Uterus (tissue), 3 donors: ENCODE measurements at regions not wholly inside any gene's neighbourhood (a gene's known extent, or its start where the extent isn't known, plus 50 kb on each side); places are given as distances from the start of the nearest gene placed in this dataset.

Experiments used
- DNase-seq, 2 donors: peaks; one replicate each; pipeline ENCODE4 v3.0.0-alpha.2; 2019 to 2020
- H3K27ac ChIP-seq, 2 donors: fragments of 200-600 bp; sonication (generic); 1 replicate in 1 of 2; 2 replicates in 1 of 2; pipeline ENCODE4 v1.5.1; 2016 to 2018
- H3K27me3 ChIP-seq, 2 donors: fragments of 200-600 bp; sonication (generic); one replicate each; pipeline ENCODE4 v1.5.1; 2018 to 2019; ENCODE audit warnings: control low read depth in 1 of 2
- H3K36me3 ChIP-seq, 2 donors: fragments of 200-600 bp; sonication (generic); one replicate each; pipeline ENCODE4 v1.5.1; 2019; ENCODE audit warnings: control low read depth in 1 of 2
- H3K4me1 ChIP-seq, 2 donors: fragments of 200-600 bp; sonication (generic); one replicate each; pipeline ENCODE4 v1.5.1; 2018 to 2019; ENCODE audit warnings: control low read depth in 1 of 2
- H3K4me3 ChIP-seq, 2 donors: fragments of 200-600 bp; sonication (generic); 1 replicate in 1 of 2; 2 replicates in 1 of 2; pipeline ENCODE4 v1.5.1; 2018 to 2019; ENCODE audit warnings: mild to moderate bottlenecking in 1 of 2
- H3K9me3 ChIP-seq, 2 donors: fragments of 200-600 bp; sonication (generic); one replicate each; pipeline ENCODE4 v1.5.1; 2019; ENCODE audit warnings: control low read depth in 1 of 2
- CTCF ChIP-seq, 4 experiments: fragments of 200-600 bp in 2 of 4; fragments of 450-650 bp in 2 of 4; sonication (generic) in 2 of 4; IDR thresholded peaks; one replicate each; pipeline ENCODE4 v1.5.1; 2016 to 2019; ENCODE audit warnings: antibody characterized with exemption in 4 of 4, mild to moderate bottlenecking in 2 of 4, moderate library complexity in 1 of 4
- POLR2A ChIP-seq, 2 donors: fragments of 450-650 bp; IDR thresholded peaks; one replicate each; pipeline ENCODE4 v1.6.1; 2016; ENCODE audit warnings: antibody characterized with exemption in 2 of 2, mild to moderate bottlenecking in 1 of 2, moderate library complexity in 1 of 2
- intact Hi-C: fragments of 100-400 bp; cut with DNase I; formaldehyde crosslinking; loops from one replicate; pipeline ENCODE4 v1.15.1; 2023; ENCODE audit warnings: low total_unique reads
- donor health status: DM: yes; HTN: yes; CAD: no.

- no peak for DNase-seq
- Histone ChIP-seq H3K9me3 (no peaks in the 10 kb centered on the region), H3K27ac (no peak overlapping the region), H3K36me3 (no peaks in the 10 kb centered on the region), H3K4me3 (no peak overlapping the region), H3K4me1 (no peaks in the 10 kb centered on the region), H3K27me3 (no peaks in the 10 kb centered on the region)
- TF ChIP-seq POLR2A (IDR thresholded peaks at IDR 0.05) (no peak), CTCF (IDR thresholded peaks at IDR 0.05) (no peak)
- intact Hi-C loops = loop anchor here (10.0 kb wide), 1 partner anchor 228 kb away; no protein-coding TSS in a partner anchor
Observed at GRCh38 chr22:23392420-23393121, 187.5 kb downstream of the IGLL1 start.

- no peaks in the 10 kb centered on the region for H3K36me3 ChIP-seq
- H3K4me3 ChIP-seq = no peak overlapping the region
- intact Hi-C loops = loop anchor here (10.0 kb wide), 1 partner anchor 226 kb away; no protein-coding TSS in a partner anchor
- H3K27me3 ChIP-seq = no peaks in the 10 kb centered on the region
- no peak overlapping the region for H3K27ac ChIP-seq
- H3K4me1 ChIP-seq = no peaks in the 10 kb centered on the region
- H3K9me3 ChIP-seq = no peaks in the 10 kb centered on the region
- TF ChIP-seq POLR2A (IDR thresholded peaks at IDR 0.05) (no peak), CTCF (IDR thresholded peaks at IDR 0.05) (no peak)
- DNase-seq = no peak
Observed at GRCh38 chr22:23391022-23391421, 189.1 kb downstream of the IGLL1 start.

- Histone ChIP-seq H3K4me1 (no peaks in the 10 kb centered on the region), H3K36me3 (no peaks in the 10 kb centered on the region), H3K4me3 (no peak overlapping the region), H3K27me3 (no peaks in the 10 kb centered on the region), H3K27ac (no peak overlapping the region), H3K9me3 (no peaks in the 10 kb centered on the region)
- no peak for TF ChIP-seq POLR2A (IDR thresholded peaks at IDR 0.05)
- TF ChIP-seq CTCF (IDR thresholded peaks at IDR 0.05) = no peak
- no peak for DNase-seq
- intact Hi-C loops = loop anchor here (5.0 to 10.0 kb wide), 2 partner anchors 77 to 225 kb away; no protein-coding TSS in a partner anchor
Observed at GRCh38 chr22:23389271-23390071, 190.6 kb downstream of the IGLL1 start.

GRCh38 chr22:23388517-23388890, 191.6 kb downstream of the IGLL1 start:
- H3K27me3 ChIP-seq = no peaks in the 10 kb centered on the region
- intact Hi-C loops = loop anchor here (5.0 kb wide), 1 partner anchor 76 kb away; no protein-coding TSS in a partner anchor
- no peak for TF ChIP-seq CTCF (IDR thresholded peaks at IDR 0.05)
- TF ChIP-seq POLR2A (IDR thresholded peaks at IDR 0.05) = no peak
- H3K27ac ChIP-seq = no peak overlapping the region
- H3K4me3 ChIP-seq = no peak overlapping the region
- H3K36me3 ChIP-seq = no peaks in the 10 kb centered on the region
- no peaks in the 10 kb centered on the region for H3K4me1 ChIP-seq
- no peak for DNase-seq
- H3K9me3 ChIP-seq = no peaks in the 10 kb centered on the region
